Fibroblast of the aortic adventitia (primary cell): ENCODE measurements at regions not wholly inside any gene's neighbourhood (a gene's known extent, or its start where the extent isn't known, plus 50 kb on each side); places are given as distances from the start of the nearest gene placed in this dataset.

Source experiments
- DNase-seq: peaks from one replicate; pipeline ENCODE4 v3.0.0-alpha.2; 2010; ENCODE audit warnings: low read depth
- H3K4me3 ChIP-seq: 2 replicates; pipeline ENCODE4 v1.5.1; 2011; ENCODE audit warnings: low read depth, mild to moderate bottlenecking, control low read depth, low read length, moderate library complexity
- TF ChIP-seq, protein P1 (sequence below): IDR thresholded peaks from 2 replicates; pipeline ENCODE4 v1.5.1; 2011; ENCODE audit warnings: mild to moderate bottlenecking, low read length, control low read depth, inconsistent platforms; ENCODE audit not compliant: insufficient read depth

DNA sequence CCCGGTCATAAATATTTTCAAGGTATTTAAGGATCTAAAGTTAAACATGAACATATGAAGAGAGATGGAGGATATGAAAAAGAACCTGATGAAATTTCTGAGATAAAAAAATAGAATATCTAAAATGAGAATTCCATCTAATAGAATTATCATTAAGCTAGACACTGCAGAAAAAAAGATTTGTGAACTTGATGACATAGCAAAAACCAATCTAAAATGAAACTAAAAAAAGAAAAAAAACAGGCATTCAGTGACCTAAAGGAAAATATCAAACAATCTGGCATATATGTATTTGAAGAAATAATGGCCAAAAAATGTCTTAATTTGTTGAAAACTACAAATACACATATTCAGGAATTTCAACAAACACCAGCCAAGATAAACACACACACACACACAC, 81.6 kb upstream of the ZC3H12C start:
- no peak overlapping the region for H3K4me3 ChIP-seq
- DNase-seq: no peak
- TF ChIP-seq, protein P1, sequence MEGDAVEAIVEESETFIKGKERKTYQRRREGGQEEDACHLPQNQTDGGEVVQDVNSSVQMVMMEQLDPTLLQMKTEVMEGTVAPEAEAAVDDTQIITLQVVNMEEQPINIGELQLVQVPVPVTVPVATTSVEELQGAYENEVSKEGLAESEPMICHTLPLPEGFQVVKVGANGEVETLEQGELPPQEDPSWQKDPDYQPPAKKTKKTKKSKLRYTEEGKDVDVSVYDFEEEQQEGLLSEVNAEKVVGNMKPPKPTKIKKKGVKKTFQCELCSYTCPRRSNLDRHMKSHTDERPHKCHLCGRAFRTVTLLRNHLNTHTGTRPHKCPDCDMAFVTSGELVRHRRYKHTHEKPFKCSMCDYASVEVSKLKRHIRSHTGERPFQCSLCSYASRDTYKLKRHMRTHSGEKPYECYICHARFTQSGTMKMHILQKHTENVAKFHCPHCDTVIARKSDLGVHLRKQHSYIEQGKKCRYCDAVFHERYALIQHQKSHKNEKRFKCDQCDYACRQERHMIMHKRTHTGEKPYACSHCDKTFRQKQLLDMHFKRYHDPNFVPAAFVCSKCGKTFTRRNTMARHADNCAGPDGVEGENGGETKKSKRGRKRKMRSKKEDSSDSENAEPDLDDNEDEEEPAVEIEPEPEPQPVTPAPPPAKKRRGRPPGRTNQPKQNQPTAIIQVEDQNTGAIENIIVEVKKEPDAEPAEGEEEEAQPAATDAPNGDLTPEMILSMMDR: no peak

DNA sequence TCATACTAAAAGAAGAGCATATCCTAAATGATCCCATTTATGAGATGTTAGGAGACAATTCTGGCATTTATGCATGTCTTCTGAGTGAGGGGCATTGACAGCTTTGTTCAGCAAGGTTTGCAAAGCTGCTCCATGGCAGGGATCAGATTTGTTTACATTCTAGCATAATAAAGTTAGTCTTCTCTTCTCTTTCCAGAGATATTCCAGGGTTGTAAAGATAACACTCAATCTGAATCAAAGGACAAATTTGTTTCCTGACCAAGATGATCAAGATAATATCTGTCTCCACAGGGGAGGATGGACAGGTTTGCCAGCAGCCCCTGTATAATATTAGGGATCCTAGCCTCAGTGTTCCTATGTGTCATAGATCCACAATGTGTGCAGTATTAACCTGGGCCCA, 77.5 kb upstream of the ZC3H12C start:
- TF ChIP-seq, protein P1: no peak
- DNase-seq: no peak
- H3K4me3 ChIP-seq: no peak overlapping the region

DNA sequence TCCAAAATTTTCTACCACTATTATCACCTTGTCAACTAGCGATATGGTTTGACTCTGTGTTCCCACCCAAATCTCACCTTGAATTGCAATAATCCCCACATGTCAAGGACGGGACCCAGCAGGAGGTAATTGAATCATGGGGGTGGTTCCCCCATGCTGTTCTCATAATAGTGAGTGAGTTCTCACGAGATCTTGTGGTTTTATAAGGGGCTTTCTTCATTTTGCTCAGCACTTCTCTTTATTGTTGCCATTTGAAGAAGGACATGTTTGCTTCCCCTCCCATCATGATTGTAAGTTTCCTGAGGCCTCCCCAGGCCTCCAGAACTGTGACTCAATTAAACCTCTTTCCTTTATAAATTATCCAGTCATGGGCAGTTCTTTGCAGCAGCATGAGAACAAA, 73.5 kb upstream of the ZC3H12C start:
- TF ChIP-seq, protein P1: no peak
- no peak overlapping the region for H3K4me3 ChIP-seq
- DNase-seq: no peak

DNA sequence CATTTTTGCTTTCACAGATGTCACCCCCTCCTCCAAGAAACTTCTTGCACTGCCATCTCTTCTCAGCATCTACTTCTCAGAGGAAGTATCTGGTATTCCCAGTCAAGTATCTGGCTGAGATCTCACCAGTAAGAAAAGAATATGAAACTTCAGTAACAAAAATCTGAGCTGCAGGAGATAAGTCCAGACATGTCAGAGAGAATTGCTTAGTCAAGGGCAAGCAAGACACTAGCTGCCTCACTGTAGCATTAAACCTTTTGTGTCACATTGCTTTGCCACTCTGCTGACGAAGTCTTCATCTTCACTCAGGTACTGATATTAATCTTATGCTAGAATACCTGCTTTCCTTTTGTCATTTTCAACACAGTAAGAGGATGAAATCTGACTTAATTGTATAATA, 70.6 kb upstream of the ZC3H12C start:
- peak; percentile 43 for DNase-seq
- TF ChIP-seq, protein P1: no peak
- H3K4me3 ChIP-seq: no peak overlapping the region

DNA sequence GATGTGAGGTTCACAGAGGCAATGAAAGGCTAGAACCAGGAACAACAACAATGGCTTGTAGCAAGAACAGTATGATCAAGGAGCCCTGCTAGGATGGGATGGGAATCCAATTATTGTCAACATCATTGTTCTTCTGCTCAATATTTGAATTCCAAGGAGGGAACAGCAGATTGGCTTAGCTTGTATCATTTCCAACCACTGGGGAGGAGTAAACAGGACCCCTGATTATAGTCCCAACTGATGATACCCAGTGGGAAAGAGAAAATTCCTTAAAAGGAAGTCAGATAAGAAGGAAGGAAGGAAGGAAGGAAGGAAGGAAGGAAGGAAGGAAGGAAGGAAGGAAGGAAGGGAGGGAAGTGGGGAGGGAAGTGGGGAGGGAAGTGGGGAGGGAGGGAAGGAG, 69.5 kb upstream of the ZC3H12C start:
- TF ChIP-seq, protein P1: no peak
- no peak for DNase-seq
- H3K4me3 ChIP-seq: no peak overlapping the region

DNA sequence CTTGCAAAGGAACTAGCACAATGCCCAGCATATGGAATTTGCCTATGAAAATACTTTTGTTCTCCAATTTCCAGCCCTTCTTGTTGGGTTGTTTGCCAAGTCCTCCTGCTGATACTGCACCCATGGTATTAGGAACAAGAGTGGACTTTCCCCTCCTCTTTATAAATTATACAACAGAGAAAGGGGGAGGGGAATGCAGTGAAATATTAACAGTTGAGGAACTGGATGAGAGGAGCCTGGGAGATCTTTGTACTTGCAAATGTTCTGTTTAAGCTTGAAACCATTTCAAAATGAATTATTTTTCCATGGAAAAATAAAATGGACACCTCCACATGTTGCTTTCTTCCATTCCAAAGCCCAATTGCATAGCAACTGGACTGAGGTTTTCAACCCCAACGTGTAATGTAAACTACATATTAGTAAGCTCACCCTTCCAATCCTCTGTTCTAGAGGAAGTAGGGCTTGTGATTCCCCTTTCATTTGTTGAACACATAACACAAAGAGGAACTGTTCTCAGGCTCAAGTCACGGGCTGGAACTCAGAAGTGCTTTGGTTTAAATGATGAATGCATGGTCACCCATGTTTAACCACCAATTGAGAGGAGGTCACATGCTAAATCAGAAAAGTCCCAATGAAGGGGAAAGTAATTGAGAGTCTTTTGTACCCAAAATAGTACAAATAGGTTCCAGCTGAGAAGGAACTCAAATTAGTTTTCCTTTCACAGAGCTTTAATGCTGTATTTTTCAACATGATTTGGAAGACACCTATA, 66.2 kb upstream of the ZC3H12C start:
- no peak overlapping the region for H3K4me3 ChIP-seq
- DNase-seq: no peak
- TF ChIP-seq, protein P1: no peak
